ENCODE measurements at regions not wholly inside any gene's neighbourhood (a gene's known extent, or its start where the extent isn't known, plus 50 kb on each side); places are given as distances from the start of the nearest gene placed in this dataset.
A peak's percentile ranks its signal among the peaks of the same experiment; 100 is the strongest.

- Mint-ChIP-seq H3K36me3 (ENCODE audit: low read depth) (no peaks in the 10 kb centered on the region), H3K27me3 (no peaks in the 10 kb centered on the region), H3K27ac (no peak overlapping the region), H3K4me3 (no peak overlapping the region), H3K9me3 (ENCODE audit: low read depth) (peaks cover 5% of the 10 kb centered on the region), H3K4me1 (no peaks in the 10 kb centered on the region)
- ChIA-PET POLR2A (no interaction called here), CTCF (no interaction called here)
- DNase-seq (no peak), ATAC-seq (no peak)
- intact Hi-C loops (cut with DNase I, micrococcal nuclease): loop anchor here (10.0 kb wide), 2 partner anchors 319 to 329 kb away; no protein-coding TSS in a partner anchor
Measured at GRCh38 chr4:37066159-37066558, 178.4 kb upstream of the NWD2 start.

DNA sequence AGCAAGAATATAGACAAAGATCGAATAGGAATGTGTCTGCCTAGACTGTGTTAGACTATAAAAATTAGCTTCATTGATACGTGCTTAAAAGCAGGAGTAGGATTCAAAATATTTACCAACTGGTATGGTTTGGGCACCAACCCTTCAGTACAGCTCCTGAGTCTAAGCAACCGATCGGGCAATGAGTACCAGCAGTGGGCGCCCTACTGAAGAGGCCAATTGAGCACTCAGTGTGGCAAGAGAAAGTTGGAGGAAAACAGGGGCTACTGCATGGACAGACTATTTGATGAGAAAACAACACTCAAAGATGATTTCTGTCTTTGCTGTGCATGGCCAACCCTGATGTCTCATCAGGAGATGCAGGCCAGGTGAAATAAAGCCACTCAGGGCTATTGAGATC is 176.0 kb upstream of the NWD2 start:
- ATAC-seq (no peak), DNase-seq (peak; percentile 16)
- Mint-ChIP-seq H3K27me3 (no peaks in the 10 kb centered on the region), H3K9me3 (ENCODE audit: low read depth) (peaks cover 10% of the 10 kb centered on the region), H3K36me3 (ENCODE audit: low read depth) (no peaks in the 10 kb centered on the region), H3K4me3 (no peak overlapping the region), H3K4me1 (peaks cover 5% of the 10 kb centered on the region), H3K27ac (no peak overlapping the region)
- intact Hi-C loops (cut with DNase I, micrococcal nuclease): loop anchor here (10.0 kb wide), 2 partner anchors 316 to 326 kb away; no protein-coding TSS in a partner anchor
- ChIA-PET POLR2A (no interaction called here), CTCF (interaction anchor here (1.5 kb wide), 1 partner anchor 16 kb away, joined by 4 read pairs; no protein-coding TSS in a partner anchor)

DNA sequence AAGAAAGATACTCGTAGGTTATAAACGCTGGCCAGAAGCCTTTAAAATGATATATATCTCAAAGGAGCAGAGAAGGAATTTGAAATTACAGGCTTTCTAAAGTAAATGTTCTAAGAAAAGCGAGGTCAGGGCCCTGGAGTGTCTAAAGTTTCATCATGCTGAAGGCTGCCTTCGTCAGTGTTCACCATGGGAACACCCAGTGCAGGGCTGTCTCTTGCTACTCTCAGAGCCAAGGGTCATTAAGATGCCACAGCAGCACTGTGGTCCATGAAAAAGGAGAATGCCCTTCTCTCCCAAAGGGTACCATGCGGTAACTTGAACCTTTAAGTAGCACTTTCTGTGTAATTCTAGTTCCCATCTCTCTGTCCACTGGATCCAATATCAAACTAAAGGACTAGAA is 174.5 kb upstream of the NWD2 start:
- ChIA-PET CTCF (no interaction called here), POLR2A (no interaction called here)
- H3K27ac Mint-ChIP-seq: no peak overlapping the region
- peaks cover 5% of the 10 kb centered on the region for H3K4me1 Mint-ChIP-seq
- H3K36me3 Mint-ChIP-seq (ENCODE audit: low read depth): no peaks in the 10 kb centered on the region
- DNase-seq: no peak
- no peaks in the 10 kb centered on the region for H3K27me3 Mint-ChIP-seq
- no peak for ATAC-seq
- intact Hi-C loops (cut with DNase I, micrococcal nuclease): no loop called here
- H3K9me3 Mint-ChIP-seq (ENCODE audit: low read depth): peaks cover 10% of the 10 kb centered on the region
- H3K4me3 Mint-ChIP-seq: no peak overlapping the region

GRCh38 chr4:37071576-37071975 is 173.0 kb upstream of the NWD2 start:
- POLR2A ChIA-PET: no interaction called here
- H3K9me3 Mint-ChIP-seq (ENCODE audit: low read depth): peaks cover 10% of the 10 kb centered on the region
- H3K4me3 Mint-ChIP-seq: no peak overlapping the region
- no peak for ATAC-seq
- CTCF ChIA-PET: interaction anchor here (1.4 kb wide), 1 partner anchor 18 kb away, joined by 4 read pairs; no protein-coding TSS in a partner anchor
- peaks cover 5% of the 10 kb centered on the region for H3K4me1 Mint-ChIP-seq
- intact Hi-C loops (cut with DNase I, micrococcal nuclease): no loop called here
- no peaks in the 10 kb centered on the region for H3K27me3 Mint-ChIP-seq
- H3K27ac Mint-ChIP-seq: no peak overlapping the region
- H3K36me3 Mint-ChIP-seq (ENCODE audit: low read depth): no peaks in the 10 kb centered on the region
- no peak for DNase-seq

DNA sequence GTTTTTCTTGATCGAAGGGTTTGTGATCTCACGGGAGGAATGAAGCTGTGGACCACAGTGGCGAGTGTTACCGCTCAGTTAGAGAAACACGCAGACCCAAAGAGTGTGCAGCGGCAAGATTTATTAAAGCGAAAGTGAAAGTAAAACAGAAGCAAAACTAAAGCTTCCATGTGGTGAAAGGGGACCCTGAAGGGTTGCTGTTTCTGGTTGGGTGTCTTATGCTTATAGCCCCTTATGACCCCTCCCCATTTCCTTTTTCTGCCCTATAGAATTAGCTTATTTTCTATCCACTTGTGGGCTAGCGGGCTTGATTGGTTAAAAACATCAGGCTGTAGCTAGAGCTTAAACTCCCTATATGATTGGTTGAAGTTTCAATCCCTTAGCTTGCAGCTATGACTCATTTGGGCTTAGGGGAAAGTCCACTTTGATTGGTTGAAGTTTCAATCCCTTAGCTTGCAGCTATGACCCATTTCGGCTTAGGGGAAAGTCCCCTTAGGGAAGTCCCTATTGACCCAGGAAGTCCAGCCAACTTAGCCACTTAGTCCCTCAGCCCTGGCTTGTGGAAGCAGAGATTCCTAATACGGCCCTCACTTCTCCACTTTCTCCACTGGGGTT is 171.2 kb upstream of the NWD2 start:
- CTCF ChIA-PET: no interaction called here
- Mint-ChIP-seq H3K27me3 (no peaks in the 10 kb centered on the region), H3K9me3 (ENCODE audit: low read depth) (peaks cover 10% of the 10 kb centered on the region), H3K4me3 (no peak overlapping the region), H3K27ac (no peak overlapping the region), H3K36me3 (ENCODE audit: low read depth) (no peaks in the 10 kb centered on the region), H3K4me1 (peaks cover 5% of the 10 kb centered on the region)
- intact Hi-C loops (cut with DNase I, micrococcal nuclease): no loop called here
- POLR2A ChIA-PET: no interaction called here
- ATAC-seq: no peak
- DNase-seq: no peak

DNA sequence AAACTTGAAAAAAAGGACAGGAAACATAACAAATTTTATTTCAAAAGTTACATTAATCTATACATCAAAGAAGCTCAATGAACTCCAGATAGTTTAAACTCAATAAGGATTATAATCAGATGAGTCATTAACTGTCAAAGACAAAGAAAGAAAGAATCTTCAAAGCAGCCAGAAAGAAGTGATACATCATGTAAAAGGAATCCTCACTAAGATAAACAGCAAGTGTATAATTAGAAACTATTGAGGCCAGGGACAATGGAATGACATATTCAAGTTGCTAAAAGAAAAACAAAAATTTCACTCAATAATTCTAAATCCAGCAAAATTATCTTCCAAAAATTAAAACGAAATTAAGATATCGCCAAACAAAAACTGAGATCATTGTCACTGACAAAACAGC is 161.6 kb upstream of the NWD2 start:
- Mint-ChIP-seq H3K27ac (no peak overlapping the region), H3K9me3 (ENCODE audit: low read depth) (peaks cover 13% of the 10 kb centered on the region), H3K27me3 (no peaks in the 10 kb centered on the region), H3K4me1 (no peaks in the 10 kb centered on the region), H3K36me3 (ENCODE audit: low read depth) (no peaks in the 10 kb centered on the region), H3K4me3 (no peak overlapping the region)
- ChIA-PET CTCF (no interaction called here), POLR2A (no interaction called here)
- ATAC-seq (no peak), DNase-seq (no peak)
- intact Hi-C loops (cut with DNase I, micrococcal nuclease): no loop called here

DNA sequence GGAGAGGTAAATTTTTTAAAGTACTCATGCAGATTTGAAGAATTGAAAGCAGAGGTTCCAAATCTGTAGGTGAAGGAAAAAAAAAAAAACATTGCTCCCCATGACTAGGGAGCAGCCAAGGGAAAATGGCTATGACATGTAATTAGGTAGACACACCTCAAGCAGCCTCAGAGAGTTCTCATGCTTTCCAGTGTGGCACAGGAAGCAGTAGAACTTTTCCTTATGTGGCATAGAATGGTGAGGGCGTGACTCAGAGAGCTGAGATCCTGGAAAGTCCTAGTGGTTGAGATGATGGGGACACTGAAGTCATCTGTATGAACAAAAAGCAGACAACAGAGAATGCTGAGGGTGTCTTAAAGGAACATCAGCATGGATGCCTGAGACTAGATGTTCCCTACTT is 148.6 kb upstream of the NWD2 start:
- H3K4me3 Mint-ChIP-seq: no peak overlapping the region
- ATAC-seq: no peak
- POLR2A ChIA-PET: no interaction called here

GRCh38 chr4:37101182-37101581 is 143.4 kb upstream of the NWD2 start:
- ChIA-PET POLR2A (no interaction called here), CTCF (interaction anchor here (0.6 to 1.0 kb wide), 2 partner anchors 19 to 30 kb away, joined by 3 read pairs; no protein-coding TSS in a partner anchor)
- DNase-seq: no peak
- Mint-ChIP-seq H3K36me3 (ENCODE audit: low read depth) (no peaks in the 10 kb centered on the region), H3K27me3 (no peaks in the 10 kb centered on the region), H3K9me3 (ENCODE audit: low read depth) (no peaks in the 10 kb centered on the region), H3K27ac (no peak overlapping the region), H3K4me1 (no peaks in the 10 kb centered on the region), H3K4me3 (no peak overlapping the region)
- intact Hi-C loops (cut with DNase I, micrococcal nuclease): no loop called here
- no peak for ATAC-seq

More for the DNA sequence above, 148.6 kb upstream of the NWD2 start:
- no peaks in the 10 kb centered on the region for H3K4me1 Mint-ChIP-seq
- H3K9me3 Mint-ChIP-seq (ENCODE audit: low read depth): peaks cover 3% of the 10 kb centered on the region
- H3K27ac Mint-ChIP-seq: no peak overlapping the region
- CTCF ChIA-PET: no interaction called here
- H3K36me3 Mint-ChIP-seq (ENCODE audit: low read depth): no peaks in the 10 kb centered on the region
- intact Hi-C loops (cut with DNase I, micrococcal nuclease): no loop called here
- no peak for DNase-seq
- peaks cover 3% of the 10 kb centered on the region for H3K27me3 Mint-ChIP-seq

GRCh38 chr4:37101686-37102085 is 142.9 kb upstream of the NWD2 start:
- no peaks in the 10 kb centered on the region for H3K36me3 Mint-ChIP-seq (ENCODE audit: low read depth)

GRCh38 chr4:37109756-37110155 is 134.8 kb upstream of the NWD2 start:
- no peaks in the 10 kb centered on the region for H3K36me3 Mint-ChIP-seq (ENCODE audit: low read depth)
- no peaks in the 10 kb centered on the region for H3K9me3 Mint-ChIP-seq (ENCODE audit: low read depth)
- no peaks in the 10 kb centered on the region for H3K27me3 Mint-ChIP-seq
- no peaks in the 10 kb centered on the region for H3K4me1 Mint-ChIP-seq
- DNase-seq (no peak), ATAC-seq (no peak)
- H3K27ac Mint-ChIP-seq: no peak overlapping the region
- no peak overlapping the region for H3K4me3 Mint-ChIP-seq
- intact Hi-C loops (cut with DNase I, micrococcal nuclease): no loop called here
- ChIA-PET POLR2A (no interaction called here), CTCF (no interaction called here)

More at GRCh38 chr4:37101686-37102085, 142.9 kb upstream of the NWD2 start:
- ATAC-seq: no peak
- H3K9me3 Mint-ChIP-seq (ENCODE audit: low read depth): no peaks in the 10 kb centered on the region
- H3K27ac Mint-ChIP-seq: no peak overlapping the region
- H3K4me1 Mint-ChIP-seq: no peaks in the 10 kb centered on the region
- DNase-seq: no peak
- ChIA-PET POLR2A (no interaction called here), CTCF (interaction anchor here (0.6 kb wide), 1 partner anchor 29 kb away, joined by 3 read pairs; no protein-coding TSS in a partner anchor)
- no peak overlapping the region for H3K4me3 Mint-ChIP-seq
- H3K27me3 Mint-ChIP-seq: no peaks in the 10 kb centered on the region
- intact Hi-C loops (cut with DNase I, micrococcal nuclease): no loop called here

- intact Hi-C loops (cut with DNase I, micrococcal nuclease): no loop called here
- Mint-ChIP-seq H3K36me3 (ENCODE audit: low read depth) (no peaks in the 10 kb centered on the region), H3K4me1 (no peaks in the 10 kb centered on the region), H3K4me3 (no peak overlapping the region), H3K9me3 (ENCODE audit: low read depth) (no peaks in the 10 kb centered on the region), H3K27ac (no peak overlapping the region), H3K27me3 (no peaks in the 10 kb centered on the region)
- DNase-seq: no peak
- ATAC-seq: no peak
- POLR2A ChIA-PET: no interaction called here
- CTCF ChIA-PET: interaction anchor here (0.7 to 1.0 kb wide), 2 partner anchors 16 to 86 kb away, joined by 3 read pairs; no protein-coding TSS in a partner anchor
Measured at GRCh38 chr4:37124800-37125199, 119.7 kb upstream of the NWD2 start.

DNA sequence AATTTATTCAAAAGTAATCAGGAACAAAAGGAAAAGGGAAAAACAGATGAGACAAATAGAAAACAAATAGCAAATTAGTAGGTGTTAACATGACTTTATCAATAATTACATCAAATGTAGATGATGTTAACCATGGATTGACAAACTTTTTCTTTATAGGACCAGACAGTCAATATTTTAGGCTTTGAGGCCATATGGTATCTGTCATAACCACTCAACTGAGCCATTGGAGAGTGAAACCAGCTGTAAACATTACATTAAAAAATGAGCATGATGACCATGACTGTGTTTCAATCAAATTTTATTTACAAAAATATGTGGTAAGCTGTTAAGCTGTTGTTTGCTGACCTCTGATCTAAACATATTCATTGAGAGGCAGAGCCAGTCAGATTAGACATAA is 118.5 kb upstream of the NWD2 start:
- DNase-seq (no peak), ATAC-seq (no peak)
- intact Hi-C loops (cut with DNase I, micrococcal nuclease): no loop called here
- Mint-ChIP-seq H3K27me3 (no peaks in the 10 kb centered on the region), H3K27ac (no peak overlapping the region), H3K4me3 (no peak overlapping the region), H3K36me3 (ENCODE audit: low read depth) (no peaks in the 10 kb centered on the region), H3K4me1 (no peaks in the 10 kb centered on the region), H3K9me3 (ENCODE audit: low read depth) (no peaks in the 10 kb centered on the region)
- ChIA-PET POLR2A (no interaction called here), CTCF (interaction anchor here (1.0 kb wide), 1 partner anchor 15 kb away, joined by 3 read pairs; no protein-coding TSS in a partner anchor)

Measured in activated CD4-positive, alpha-beta T cell treated with anti-CD3 and anti-CD28 coated beads for 36 hours (primary cell).